ENCODE measurements at regions not wholly inside any gene's neighbourhood (a gene's known extent, or its start where the extent isn't known, plus 50 kb on each side); places are given as distances from the start of the nearest gene placed in this dataset.

- DNase-seq, result no peak
Observed at GRCh38 chr13:89932902-89933301, 1414.6 kb upstream of the MIR17HG start.

- DNase-seq, result no peak
Observed at GRCh38 chr13:89936256-89936655, 1411.2 kb upstream of the MIR17HG start.

GRCh38 chr13:89937420-89937819 lies 1410.1 kb upstream of the MIR17HG start:
- DNase-seq, result no peak

- no peak for DNase-seq
Observed at GRCh38 chr13:89940383-89940782, 1407.1 kb upstream of the MIR17HG start.

GRCh38 chr13:89943139-89943538 lies 1404.3 kb upstream of the MIR17HG start:
- DNase-seq, result no peak

- DNase-seq, result no peak
Observed at GRCh38 chr13:89950225-89950624, 1397.3 kb upstream of the MIR17HG start.

GRCh38 chr13:89951341-89951740 lies 1396.1 kb upstream of the MIR17HG start:
- DNase-seq, result no peak

GRCh38 chr13:89953581-89953980 lies 1393.9 kb upstream of the MIR17HG start:
- DNase-seq, result no peak

GRCh38 chr13:89955773-89956172 lies 1391.7 kb upstream of the MIR17HG start:
- no peak for DNase-seq

- DNase-seq, result no peak
Observed at GRCh38 chr13:89959074-89959473, 1388.4 kb upstream of the MIR17HG start.

GRCh38 chr13:89965252-89965651 lies 1382.2 kb upstream of the MIR17HG start:
- no peak for DNase-seq

- DNase-seq, result no peak
Observed at GRCh38 chr13:89966524-89966923, 1381.0 kb upstream of the MIR17HG start.

- DNase-seq, result no peak
Observed at GRCh38 chr13:89967701-89968100, 1379.8 kb upstream of the MIR17HG start.

- no peak for DNase-seq
Observed at GRCh38 chr13:89968470-89968869, 1379.0 kb upstream of the MIR17HG start.

GRCh38 chr13:89970353-89970709 lies 1377.2 kb upstream of the MIR17HG start:
- DNase-seq, result no peak

- DNase-seq, result no peak
Observed at GRCh38 chr13:89977203-89977602, 1370.3 kb upstream of the MIR17HG start.

GRCh38 chr13:89980896-89981295 lies 1366.6 kb upstream of the MIR17HG start:
- no peak for DNase-seq

GRCh38 chr13:89982407-89983095 lies 1364.9 kb upstream of the MIR17HG start:
- no peak for DNase-seq

GRCh38 chr13:89988206-89988605 lies 1359.3 kb upstream of the MIR17HG start:
- no peak for DNase-seq

GRCh38 chr13:90003566-90003965 lies 1343.9 kb upstream of the MIR17HG start:
- DNase-seq, result no peak

- DNase-seq, result no peak
Observed at GRCh38 chr13:90008707-90009149, 1338.8 kb upstream of the MIR17HG start.

- DNase-seq, result no peak
Observed at GRCh38 chr13:90014038-90014437, 1333.4 kb upstream of the MIR17HG start.

GRCh38 chr13:90015565-90016507 lies 1331.7 kb upstream of the MIR17HG start:
- DNase-seq, result no peak

GRCh38 chr13:90016688-90017087 lies 1330.8 kb upstream of the MIR17HG start:
- no peak for DNase-seq
